ENCODE measurements at regions not wholly inside any gene's neighbourhood (a gene's known extent, or its start where the extent isn't known, plus 50 kb on each side); places are given as distances from the start of the nearest gene placed in this dataset.

GRCh38 chr9:87089929-87090328 is 142.6 kb upstream of the GAS1 start:
- no peak for TF ChIP-seq CTCF (IDR thresholded peaks at IDR 0.05; ENCODE audit: unreplicated experiment)
- no peak overlapping the region for H3K27ac Mint-ChIP-seq (ENCODE audit: unreplicated experiment)
- no peak for DNase-seq (ENCODE audit: low spot score)
- no peak overlapping the region for H3K4me3 Mint-ChIP-seq (ENCODE audit: unreplicated experiment)
- H3K4me1 Mint-ChIP-seq (ENCODE audit: unreplicated experiment), result no peaks in the 10 kb centered on the region
- H3K36me3 Mint-ChIP-seq (ENCODE audit: low read depth, unreplicated experiment), result no peaks in the 10 kb centered on the region
- no peaks in the 10 kb centered on the region for H3K27me3 Mint-ChIP-seq (ENCODE audit: unreplicated experiment)
- H3K9me3 Mint-ChIP-seq (ENCODE audit: unreplicated experiment), result no peaks in the 10 kb centered on the region

- Mint-ChIP-seq H3K27me3 (ENCODE audit: unreplicated experiment) (no peaks in the 10 kb centered on the region), H3K27ac (ENCODE audit: unreplicated experiment) (no peak overlapping the region), H3K4me3 (ENCODE audit: unreplicated experiment) (no peak overlapping the region), H3K36me3 (ENCODE audit: low read depth, unreplicated experiment) (no peaks in the 10 kb centered on the region), H3K4me1 (ENCODE audit: unreplicated experiment) (no peaks in the 10 kb centered on the region), H3K9me3 (ENCODE audit: unreplicated experiment) (no peaks in the 10 kb centered on the region)
- DNase-seq (ENCODE audit: low spot score), result no peak
- TF ChIP-seq CTCF (IDR thresholded peaks at IDR 0.05; ENCODE audit: unreplicated experiment), result no peak
Measured at GRCh38 chr9:87093777-87094176, 146.5 kb upstream of the GAS1 start.

- no peaks in the 10 kb centered on the region for H3K9me3 Mint-ChIP-seq (ENCODE audit: unreplicated experiment)
- H3K36me3 Mint-ChIP-seq (ENCODE audit: low read depth, unreplicated experiment), result no peaks in the 10 kb centered on the region
- DNase-seq (ENCODE audit: low spot score), result no peak
- TF ChIP-seq CTCF (IDR thresholded peaks at IDR 0.05; ENCODE audit: unreplicated experiment), result no peak
- no peaks in the 10 kb centered on the region for H3K27me3 Mint-ChIP-seq (ENCODE audit: unreplicated experiment)
- no peaks in the 10 kb centered on the region for H3K4me1 Mint-ChIP-seq (ENCODE audit: unreplicated experiment)
- H3K27ac Mint-ChIP-seq (ENCODE audit: unreplicated experiment), result no peak overlapping the region
- no peak overlapping the region for H3K4me3 Mint-ChIP-seq (ENCODE audit: unreplicated experiment)
Measured at GRCh38 chr9:87095951-87096350, 148.6 kb upstream of the GAS1 start.

GRCh38 chr9:87096506-87096905 is 149.2 kb upstream of the GAS1 start:
- no peak for DNase-seq (ENCODE audit: low spot score)
- Mint-ChIP-seq H3K4me1 (ENCODE audit: unreplicated experiment) (no peaks in the 10 kb centered on the region), H3K36me3 (ENCODE audit: low read depth, unreplicated experiment) (no peaks in the 10 kb centered on the region), H3K27ac (ENCODE audit: unreplicated experiment) (no peak overlapping the region), H3K9me3 (ENCODE audit: unreplicated experiment) (no peaks in the 10 kb centered on the region), H3K4me3 (ENCODE audit: unreplicated experiment) (no peak overlapping the region), H3K27me3 (ENCODE audit: unreplicated experiment) (no peaks in the 10 kb centered on the region)
- TF ChIP-seq CTCF (IDR thresholded peaks at IDR 0.05; ENCODE audit: unreplicated experiment), result no peak

GRCh38 chr9:87097238-87097637 is 149.9 kb upstream of the GAS1 start:
- H3K4me3 Mint-ChIP-seq (ENCODE audit: unreplicated experiment), result no peak overlapping the region
- DNase-seq (ENCODE audit: low spot score), result no peak
- no peaks in the 10 kb centered on the region for H3K36me3 Mint-ChIP-seq (ENCODE audit: low read depth, unreplicated experiment)
- no peak for TF ChIP-seq CTCF (IDR thresholded peaks at IDR 0.05; ENCODE audit: unreplicated experiment)
- no peaks in the 10 kb centered on the region for H3K4me1 Mint-ChIP-seq (ENCODE audit: unreplicated experiment)
- no peaks in the 10 kb centered on the region for H3K9me3 Mint-ChIP-seq (ENCODE audit: unreplicated experiment)
- no peak overlapping the region for H3K27ac Mint-ChIP-seq (ENCODE audit: unreplicated experiment)
- H3K27me3 Mint-ChIP-seq (ENCODE audit: unreplicated experiment), result peaks cover 2% of the 10 kb centered on the region
